EL (cell line): ENCODE measurements at regions not wholly inside any gene's neighbourhood (a gene's known extent, or its start where the extent isn't known, plus 50 kb on each side); places are given as distances from the start of the nearest gene placed in this dataset.
"Not testable (repeated sequence)": the region's sequence is repeated elsewhere in the genome, so short reads cannot be mapped to it uniquely, and the experiment has no call there.

ENCODE experiments used
- DNase-seq: peaks from one replicate; pipeline ENCODE4 v3.0.0-alpha.2; 2016

- no peak for DNase-seq
These were observed 308.0 kb upstream of the ATP11B start for GRCh38 chr3:182485301-182485700.

- no peak for DNase-seq
These were observed 306.8 kb upstream of the ATP11B start for GRCh38 chr3:182486463-182486862.

- DNase-seq: no peak
These were observed 306.2 kb upstream of the ATP11B start for GRCh38 chr3:182487143-182487542.

- no peak for DNase-seq
These were observed 305.7 kb upstream of the ATP11B start for GRCh38 chr3:182487611-182488010.

- peak; percentile 6 for DNase-seq
These were observed 302.5 kb upstream of the ATP11B start for GRCh38 chr3:182490596-182491491.

- DNase-seq: no peak
These were observed 301.7 kb upstream of the ATP11B start for GRCh38 chr3:182491577-182491976.

GRCh38 chr3:182492536-182492935, 300.8 kb upstream of the ATP11B start:
- DNase-seq: no peak

- DNase-seq: no peak
These were observed 293.0 kb upstream of the ATP11B start for GRCh38 chr3:182500289-182500688.

GRCh38 chr3:182501856-182502255, 291.4 kb upstream of the ATP11B start:
- DNase-seq: no peak

- DNase-seq: no peak
These were observed 289.9 kb upstream of the ATP11B start for GRCh38 chr3:182503401-182503800.

- no peak for DNase-seq
These were observed 284.2 kb upstream of the ATP11B start for GRCh38 chr3:182508919-182509711.

GRCh38 chr3:182509844-182510460, 283.4 kb upstream of the ATP11B start:
- no peak for DNase-seq

GRCh38 chr3:182514236-182514964, 278.9 kb upstream of the ATP11B start:
- DNase-seq: no peak

GRCh38 chr3:182516597-182517336, 276.5 kb upstream of the ATP11B start:
- no peak for DNase-seq

GRCh38 chr3:182519569-182519968, 273.7 kb upstream of the ATP11B start:
- no peak for DNase-seq

- DNase-seq: no peak
These were observed 272.0 kb upstream of the ATP11B start for GRCh38 chr3:182521339-182521738.

GRCh38 chr3:182523424-182523823, 269.9 kb upstream of the ATP11B start:
- DNase-seq: not testable (repeated sequence)

GRCh38 chr3:182523836-182524235, 269.5 kb upstream of the ATP11B start:
- no peak for DNase-seq

- no peak for DNase-seq
These were observed 268.4 kb upstream of the ATP11B start for GRCh38 chr3:182524711-182525401.

- DNase-seq: no peak
These were observed 267.4 kb upstream of the ATP11B start for GRCh38 chr3:182525766-182526374.

- DNase-seq: no peak
These were observed 265.6 kb upstream of the ATP11B start for GRCh38 chr3:182527745-182528144.
